ENCODE measurements at regions not wholly inside any gene's neighbourhood (a gene's known extent, or its start where the extent isn't known, plus 50 kb on each side); places are given as distances from the start of the nearest gene placed in this dataset.
A peak's percentile ranks its signal among the peaks of the same experiment; 100 is the strongest.

DNA sequence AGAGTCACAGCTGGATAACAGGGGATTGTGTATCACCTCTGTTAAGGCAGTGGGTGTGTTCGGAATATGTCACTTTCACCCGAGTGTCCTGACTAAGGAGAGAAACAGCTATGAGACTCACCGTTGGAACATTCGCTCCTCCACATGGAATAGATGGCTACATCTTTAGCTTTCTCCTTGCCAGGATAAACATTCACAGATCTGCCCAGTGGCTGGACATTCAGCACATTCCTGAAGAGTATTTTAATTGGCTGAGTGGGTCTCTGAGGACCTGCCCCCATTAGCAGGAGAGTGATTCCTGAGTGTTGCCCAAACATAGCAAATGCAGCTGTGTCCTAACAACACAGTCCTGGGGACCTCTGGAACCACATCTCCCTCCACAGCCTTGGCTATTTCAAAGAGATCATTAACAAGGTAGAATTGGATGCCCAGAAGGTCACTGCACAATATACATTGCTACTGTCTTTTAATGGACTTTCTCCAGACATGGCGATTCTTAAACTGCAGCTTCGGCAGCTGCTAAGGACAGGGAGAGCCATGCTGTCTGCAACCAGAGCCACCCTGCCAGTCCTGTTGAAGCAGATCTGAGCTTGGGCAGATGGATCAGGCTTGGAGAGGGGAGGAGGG is 435.0 kb upstream of the CADM1 start:
- DNase-seq: no peak

DNA sequence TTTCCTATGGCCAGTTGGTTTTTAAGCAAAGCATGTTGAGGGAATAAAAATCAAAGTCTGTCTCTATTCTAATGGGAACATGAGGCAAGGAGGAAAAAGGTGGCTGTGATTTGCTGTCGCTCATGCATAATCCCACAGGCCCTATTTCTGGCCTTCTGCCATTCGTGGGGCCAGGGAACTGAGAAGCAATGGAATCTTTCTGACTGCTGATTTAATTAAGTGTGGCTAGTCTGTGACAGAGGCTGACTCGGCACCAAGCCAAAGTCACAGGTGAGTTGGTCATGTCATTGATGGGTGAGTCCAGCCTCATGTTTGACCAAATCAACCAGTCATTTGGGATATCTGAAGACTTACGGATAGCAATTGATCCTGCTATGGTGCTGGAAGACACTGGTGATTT is 429.3 kb upstream of the CADM1 start:
- no peak for DNase-seq

DNA sequence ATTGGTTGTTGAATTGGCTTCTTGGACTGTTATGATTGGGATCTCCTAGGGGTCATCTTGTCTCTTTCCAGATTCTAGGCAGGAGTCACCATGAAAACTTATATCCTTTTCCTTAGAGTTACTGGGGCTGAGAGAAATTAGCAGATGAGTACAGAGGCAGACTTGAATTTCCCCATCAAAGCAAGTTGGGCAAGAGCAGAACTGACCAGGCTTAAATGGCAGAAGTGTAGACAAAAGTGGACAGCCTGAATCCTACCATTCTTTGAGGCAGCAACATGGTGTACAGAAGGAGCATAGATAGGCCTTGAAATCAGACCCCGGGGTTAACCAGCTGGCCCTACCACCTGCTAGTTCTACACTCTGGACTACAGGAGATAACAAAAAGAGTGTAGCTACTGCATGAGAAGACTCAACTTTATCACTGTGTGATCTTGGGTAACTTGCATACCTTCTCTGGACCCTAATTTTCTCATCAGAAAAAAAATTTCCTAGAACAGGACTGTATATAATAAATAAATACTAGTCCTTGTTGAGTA is 427.4 kb upstream of the CADM1 start:
- DNase-seq: no peak

DNA sequence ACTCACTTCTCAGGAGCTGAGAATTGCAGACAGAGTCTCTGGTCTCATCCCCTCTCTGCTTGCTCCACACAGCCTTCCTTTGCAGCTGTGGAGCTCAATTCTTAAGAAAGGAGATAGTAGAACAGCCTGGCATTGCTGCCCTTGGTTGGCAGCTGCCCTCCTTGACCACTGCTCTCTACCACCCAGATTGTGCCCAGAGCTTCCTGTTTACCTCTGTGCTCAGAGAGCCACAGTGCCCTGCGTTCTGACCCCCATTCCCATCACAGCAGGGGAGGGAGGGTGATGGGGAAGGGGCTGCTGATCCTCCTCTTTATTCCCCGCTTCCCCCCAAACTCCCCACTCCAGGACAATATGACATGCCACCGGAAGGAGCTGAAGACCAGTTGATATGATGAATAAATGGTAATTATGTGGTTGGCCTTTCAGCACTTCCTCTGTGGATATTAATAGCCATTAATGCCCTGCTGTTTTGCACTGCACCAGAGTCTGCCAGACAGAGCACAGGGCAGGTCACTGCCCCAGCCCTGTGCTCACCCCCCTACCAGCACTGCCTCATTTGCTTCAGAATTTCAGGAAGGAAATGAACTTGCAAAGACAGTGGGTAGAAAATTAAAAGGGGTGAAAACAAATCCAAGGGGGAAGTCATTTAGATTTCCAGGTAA is 426.8 kb upstream of the CADM1 start:
- DNase-seq: peak; percentile 2

DNA sequence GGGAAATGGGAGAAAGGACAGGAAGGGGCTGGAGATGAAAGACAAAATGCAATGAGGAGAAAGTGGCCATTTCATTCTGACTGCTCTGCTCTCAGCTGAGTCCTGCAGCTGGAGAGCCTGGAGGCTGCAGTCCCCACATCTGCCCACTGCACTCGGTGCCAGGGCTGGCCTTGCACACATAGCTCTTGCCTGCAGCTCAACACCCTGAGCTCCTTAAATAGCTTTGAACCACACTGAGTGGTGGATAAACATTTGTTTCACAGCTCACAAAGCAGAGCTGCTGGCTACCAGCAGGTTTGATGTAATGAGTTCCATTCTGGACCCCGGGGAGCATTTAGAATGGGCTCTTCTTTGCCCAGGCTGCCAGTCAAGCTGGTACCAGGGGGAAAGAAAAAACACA is 426.1 kb upstream of the CADM1 start:
- no peak for DNase-seq

DNA sequence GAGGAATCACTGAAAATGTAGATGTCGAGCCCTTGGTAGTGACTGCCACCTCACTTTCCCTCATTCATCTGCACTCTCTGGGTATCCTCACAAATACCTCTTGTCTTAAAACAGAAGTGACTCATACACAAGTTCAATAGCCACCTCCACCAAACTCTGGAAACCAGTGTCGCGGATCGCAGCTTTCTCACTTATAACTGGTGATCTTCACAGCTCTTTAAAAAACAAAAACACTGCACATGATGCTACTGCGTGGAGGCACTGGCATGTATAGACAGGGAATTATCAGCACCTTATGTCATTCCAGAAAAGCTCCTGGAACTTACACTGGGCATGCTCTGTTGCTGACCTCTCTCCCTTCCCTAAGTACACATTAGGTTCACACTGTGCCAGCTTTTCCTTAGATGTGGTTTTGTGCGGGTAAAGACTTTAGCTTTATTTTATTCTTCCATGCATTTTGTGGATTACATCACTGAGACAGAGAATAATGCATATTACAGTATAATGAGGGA is 425.5 kb upstream of the CADM1 start:
- no peak for DNase-seq

DNA sequence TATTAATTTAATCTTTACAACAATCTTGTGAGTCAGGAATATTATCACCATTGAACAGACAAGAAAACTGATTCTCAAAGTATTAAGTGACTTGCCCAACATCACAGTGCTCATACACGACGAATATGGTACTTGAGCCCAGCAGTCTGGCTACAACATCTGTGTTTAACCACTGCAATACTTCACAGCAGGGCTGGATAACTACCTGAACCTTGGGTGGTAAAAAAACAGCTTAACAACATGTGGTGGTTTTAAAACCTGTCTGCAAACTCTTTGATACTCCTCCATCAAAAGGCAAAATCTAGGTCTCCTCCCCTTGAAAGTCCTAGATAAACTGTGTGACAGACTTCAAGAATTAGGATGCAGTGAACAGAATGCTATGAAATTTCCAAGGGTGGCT is 424.6 kb upstream of the CADM1 start:
- DNase-seq: no peak

DNA sequence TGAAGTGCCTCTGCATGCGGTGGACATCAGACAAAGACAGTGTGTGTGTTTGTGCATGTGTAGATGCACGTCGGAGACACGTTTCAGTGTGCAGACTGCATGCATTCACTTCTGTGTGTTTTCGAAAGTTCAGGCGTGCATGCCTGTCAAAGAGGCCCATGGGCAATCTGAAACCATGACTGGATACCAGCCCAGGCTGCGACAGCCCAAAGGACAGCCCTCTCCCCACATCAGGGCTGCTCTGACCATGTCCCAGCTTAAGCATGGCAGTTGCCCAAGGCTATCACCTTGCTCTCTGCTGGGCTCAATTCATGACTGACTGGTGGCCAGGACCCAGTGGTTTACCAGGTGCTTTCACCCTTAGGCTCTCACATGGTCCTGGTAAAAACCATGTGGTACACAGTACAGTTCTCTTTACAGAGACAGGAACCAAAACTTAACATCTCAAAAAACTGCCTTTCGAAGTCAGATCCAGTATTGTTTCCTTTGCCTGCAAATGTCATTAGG is 423.7 kb upstream of the CADM1 start:
- no peak for DNase-seq

DNA sequence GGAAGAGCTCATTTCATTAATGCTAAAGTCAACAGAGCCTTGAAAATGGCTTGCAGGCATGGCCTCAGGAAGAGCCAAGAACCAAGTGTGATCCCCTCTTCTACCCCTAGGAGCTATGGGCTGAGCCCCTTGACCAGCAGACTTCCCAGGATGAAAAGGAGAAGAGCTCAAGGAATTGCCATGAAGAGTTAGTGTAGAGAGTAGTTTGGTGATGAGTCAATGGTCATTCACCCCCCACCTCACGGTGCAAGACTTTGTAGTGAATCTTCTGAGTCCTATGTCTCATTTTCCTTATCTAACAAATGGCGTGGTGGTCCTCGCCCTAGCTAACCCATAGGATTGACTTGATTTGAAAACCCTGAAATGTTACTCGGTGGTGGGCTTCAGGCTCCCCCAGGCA is 422.4 kb upstream of the CADM1 start:
- no peak for DNase-seq

DNA sequence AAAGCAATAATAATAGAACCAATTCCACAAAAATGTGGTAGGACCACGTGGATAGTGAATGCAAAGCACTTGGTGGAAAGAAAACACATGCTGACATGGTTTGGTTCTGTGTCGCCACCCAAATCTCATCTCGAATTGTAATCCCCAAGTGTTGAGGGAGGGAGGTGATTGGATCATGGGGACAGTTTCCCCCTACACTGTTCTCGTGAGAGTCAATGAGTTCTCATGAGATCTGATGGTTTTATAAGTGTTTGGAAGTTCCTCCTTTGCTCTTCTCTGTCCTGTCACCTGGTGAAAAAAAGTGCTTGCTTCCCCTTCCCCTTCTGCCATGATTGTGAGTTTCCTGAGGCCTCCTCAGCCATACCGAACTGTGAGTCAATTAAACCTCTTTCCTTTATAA is 421.9 kb upstream of the CADM1 start:
- no peak for DNase-seq

DNA sequence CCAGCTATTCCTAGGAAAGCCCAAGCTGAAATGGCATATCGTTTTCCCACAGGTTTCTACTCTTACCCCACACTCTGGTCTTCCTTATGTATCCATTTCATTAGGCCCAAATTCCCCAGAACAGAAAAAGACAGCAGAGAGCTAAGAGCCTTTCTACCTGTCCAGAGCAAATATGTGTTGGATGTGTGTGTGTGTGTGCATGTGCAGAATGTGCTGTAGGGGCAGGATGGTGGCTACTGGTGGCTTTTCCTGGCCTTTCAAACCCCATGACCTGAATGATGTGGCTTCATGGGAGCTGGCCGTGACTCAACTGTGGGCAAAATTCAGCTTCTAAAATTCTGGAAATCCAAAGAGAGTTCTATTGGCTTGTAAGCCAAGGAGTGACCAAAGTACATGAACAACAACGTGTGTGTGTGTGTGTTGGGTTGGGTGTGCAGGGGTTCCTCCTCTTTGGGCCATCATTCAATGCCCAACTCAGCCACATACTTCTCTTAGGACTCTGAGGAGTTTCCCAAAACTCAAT is 421.4 kb upstream of the CADM1 start:
- no peak for DNase-seq

DNA sequence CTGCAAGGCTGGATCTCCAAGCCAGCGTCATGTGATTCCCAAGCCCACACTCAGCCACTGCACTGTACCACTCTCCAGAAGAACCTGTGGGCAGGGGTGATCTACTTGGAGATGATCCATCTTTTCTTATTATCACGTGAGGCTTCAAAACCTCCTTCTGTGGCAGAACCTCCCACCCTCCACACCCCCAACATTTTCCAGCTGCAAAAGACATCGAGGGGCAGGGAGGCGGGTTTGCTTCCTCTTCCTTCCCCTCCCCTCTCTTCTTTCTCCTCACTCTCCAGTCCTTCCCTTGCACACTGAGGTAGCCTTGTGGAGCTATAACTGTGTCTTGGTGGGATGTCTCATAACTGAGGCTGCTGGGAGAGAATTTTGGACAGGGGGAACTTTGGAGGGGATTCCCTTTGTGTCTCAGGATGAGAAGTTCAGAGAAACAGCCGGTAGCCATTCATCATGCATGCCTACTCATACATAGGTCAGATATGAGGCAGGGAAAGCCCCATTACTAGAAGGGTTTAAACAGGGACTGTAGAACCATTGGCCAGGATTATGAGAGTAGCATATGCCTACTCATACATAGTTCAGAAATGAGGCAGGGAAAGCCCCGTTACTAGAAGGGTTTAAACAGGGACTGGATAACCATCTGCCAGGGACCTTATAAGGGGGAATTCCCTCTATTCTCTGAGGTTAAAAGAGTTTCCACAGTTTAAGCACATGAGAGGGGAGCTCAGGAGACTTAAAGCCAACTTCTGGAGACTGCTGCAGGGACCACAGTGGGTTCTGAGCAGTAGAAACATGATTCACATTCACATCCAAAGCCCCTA is 420.7 kb upstream of the CADM1 start:
- DNase-seq: no peak

DNA sequence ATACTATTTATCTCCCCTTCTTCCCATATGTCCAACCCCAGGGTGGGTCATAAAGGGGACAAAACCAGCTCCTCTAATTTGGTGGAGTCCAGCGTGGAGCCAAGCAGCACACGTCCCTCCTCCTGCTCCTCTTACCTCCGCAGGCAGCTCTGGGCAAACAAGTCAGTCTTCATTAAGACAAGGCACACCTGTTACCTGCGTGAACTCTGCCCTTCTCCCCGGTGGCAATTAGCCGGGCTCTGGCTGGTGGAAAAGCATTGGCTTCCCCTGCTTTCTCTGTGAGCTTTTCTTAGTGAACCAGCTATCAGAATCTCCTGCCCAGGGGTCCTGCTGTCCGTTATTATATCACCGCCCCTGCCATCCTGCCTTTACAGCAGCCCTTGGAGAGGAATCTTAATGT is 418.7 kb upstream of the CADM1 start:
- DNase-seq: no peak

DNA sequence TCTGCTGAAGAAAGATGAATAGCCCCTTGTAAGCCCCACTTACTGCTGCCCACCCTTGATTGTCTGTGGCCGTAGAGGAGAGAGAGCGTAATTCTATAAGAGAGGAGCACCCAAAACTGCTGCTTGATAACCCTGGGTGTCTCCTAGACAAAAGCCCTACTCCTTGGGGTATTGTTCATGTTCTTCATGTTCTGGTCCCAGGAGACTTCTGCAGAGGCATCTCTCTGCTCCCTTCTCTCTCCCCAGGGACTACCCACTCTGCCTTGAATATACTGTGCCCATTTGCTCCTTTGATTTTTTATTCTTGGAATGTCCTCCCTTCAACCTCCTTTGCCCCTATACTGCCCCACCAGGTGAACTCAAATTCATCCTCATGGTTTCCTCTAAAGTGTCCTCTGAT is 417.8 kb upstream of the CADM1 start:
- DNase-seq: no peak

DNA sequence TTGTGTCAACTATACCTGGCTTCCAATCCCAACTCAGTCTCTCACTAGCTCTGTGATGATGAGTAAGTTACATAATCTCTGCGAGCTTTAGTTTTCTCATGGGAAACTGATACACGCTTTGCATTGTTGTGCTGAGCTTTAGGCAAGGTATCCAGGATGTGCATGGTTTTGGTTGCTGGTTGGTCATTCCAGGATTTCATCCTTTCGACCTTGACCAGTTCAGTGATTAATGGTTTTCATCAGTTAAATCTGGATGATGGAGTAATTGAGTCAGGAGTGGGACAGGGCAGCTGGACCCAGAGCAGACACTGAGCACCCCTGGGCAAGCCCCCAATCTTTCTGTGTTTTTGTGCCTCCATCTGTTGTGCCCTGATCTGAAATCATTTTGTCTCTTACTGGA is 417.3 kb upstream of the CADM1 start:
- DNase-seq: no peak

DNA sequence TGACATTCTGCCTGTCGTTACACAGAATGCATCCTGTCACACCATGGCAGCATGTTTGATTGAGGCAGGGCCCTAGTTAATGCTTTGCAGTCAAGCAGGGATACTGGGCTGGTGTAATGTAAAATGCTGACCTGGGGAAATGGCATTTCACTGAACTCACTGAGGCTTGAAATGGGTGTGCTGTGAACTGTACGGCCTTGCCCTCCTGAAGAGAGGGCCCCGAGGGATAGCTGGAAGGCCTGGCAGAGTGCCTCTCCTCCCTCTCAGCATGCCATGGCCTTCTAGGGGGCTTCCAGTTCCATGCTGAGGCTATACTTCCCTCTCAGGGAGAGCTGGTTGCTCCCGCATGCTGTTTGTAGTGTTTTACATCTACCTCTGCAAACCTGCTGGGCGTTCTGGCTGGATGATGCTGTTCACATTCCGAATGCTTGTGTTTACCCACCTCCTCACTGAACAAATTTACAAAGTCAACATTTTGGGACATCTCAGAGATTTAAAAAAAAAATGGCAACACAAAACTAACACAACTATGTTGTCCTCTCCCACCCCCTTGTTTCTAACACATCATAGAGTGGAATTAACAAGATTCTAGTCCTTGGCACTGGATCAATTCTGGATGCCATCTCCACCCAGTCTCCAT is 416.7 kb upstream of the CADM1 start:
- DNase-seq: no peak

DNA sequence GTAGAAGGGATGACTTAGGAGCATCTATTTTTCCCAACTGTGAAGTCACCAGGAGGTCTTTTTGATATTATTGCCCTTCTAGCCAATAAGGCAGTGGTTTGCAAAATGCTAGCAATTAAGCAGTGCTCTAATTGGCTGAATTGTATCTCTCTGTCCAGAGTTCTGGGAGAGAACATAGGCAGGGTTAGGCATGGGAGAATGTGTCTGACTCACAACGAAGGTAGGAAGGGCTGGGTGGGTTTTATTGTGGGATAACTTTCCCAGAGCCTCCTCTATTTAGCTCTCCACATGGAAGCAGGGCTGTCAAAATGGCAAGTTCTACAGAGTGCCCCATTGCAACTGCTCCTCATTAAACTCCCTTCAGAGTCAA is 415.9 kb upstream of the CADM1 start:
- no peak for DNase-seq

DNA sequence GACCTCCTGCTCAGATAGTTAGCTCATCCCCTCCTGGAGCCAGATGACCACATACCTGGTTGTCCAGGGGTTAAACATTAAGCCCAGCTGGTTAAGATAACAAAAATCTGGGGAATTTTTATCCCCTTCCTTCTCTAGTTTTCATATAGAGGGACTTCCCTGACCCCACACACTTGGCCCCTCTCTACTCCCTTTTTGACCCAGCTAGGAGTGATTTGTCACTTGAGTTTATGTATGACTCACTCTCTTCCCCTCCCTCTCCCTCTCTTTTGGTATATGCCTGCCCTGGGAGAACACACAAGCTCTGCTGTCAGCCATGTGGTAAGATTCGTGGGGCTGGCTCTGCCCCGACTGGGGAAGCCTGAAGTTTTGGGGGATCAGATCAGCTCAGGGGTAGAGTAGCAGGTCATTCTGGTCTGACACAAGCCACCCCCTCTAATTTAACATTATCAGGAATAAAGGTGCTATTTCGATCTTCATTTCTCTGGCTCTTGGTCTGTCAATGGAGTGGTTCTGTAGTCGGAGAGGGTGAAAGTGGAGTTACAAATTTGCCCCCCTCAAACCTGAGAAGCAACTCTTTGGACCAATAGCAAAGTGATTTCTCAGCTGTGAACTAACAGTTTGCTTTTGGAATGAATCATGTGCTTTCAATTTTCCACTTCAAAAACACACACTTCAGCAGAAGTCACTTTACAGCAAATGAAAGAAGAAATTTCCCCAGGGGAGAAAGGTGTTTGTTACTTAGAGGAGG is 415.3 kb upstream of the CADM1 start:
- DNase-seq: no peak

DNA sequence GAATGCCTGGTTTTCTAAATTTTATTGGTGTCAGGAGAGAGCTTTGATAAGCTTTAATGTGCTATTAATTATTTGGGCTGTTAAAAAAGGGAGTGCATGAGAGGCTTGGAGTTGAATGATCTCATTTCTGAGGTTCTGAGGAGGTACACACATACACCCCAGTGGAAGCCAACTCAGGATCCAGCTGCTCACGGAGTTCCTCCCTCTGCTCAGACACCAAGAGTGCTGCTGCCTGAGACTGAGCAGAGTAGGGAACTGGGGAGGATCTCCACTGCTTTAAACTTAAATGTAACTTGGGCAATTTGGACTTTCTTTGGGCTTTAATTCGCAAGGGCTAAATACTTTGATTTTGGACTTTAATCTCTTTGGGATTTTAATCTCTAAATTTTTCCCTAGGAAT is 414.4 kb upstream of the CADM1 start:
- no peak for DNase-seq

DNA sequence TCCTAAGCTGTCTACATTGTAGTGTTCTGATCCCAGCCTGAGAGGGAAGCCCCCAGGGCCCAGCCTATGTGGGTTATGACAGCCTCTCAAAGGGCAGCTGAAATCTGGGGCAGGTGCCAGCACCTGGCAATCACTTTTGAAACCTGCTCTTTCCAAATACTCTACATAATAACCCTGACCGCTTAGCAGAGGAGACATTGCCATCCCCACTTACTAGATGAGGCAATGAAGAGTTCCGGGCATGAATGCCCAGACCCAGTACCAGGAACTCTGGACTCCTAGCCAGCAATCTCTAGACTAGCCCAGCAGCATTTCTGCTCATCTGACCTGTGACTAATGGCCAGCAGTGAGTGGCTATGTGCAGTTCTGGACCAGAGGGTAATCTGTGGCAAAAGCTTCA is 412.4 kb upstream of the CADM1 start:
- DNase-seq: no peak

DNA sequence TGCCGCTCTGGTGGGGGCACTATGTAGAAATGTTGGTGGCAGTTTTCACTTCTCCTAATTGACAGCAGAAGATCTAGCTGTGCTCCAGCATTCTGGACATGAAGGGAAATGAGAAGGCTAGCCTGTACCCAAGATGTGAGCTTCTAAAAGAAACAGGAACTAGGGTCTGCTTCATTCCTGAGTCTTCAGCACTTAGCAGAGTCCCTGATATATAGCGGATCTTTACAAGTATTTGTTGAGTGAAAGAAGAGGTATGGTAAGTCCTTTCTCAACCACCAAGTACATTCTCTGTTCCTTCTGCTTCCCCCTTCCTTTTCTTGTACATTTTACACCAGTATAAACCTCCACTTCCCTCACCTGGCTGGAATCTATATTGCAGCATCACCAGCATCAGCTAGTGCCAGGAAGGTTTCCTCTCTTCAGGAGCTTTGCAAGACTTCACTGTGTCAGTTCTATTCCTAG is 408.3 kb upstream of the CADM1 start:
- no peak for DNase-seq

All from hematopoietic multipotent progenitor cell treated with erythropoietin and hydrocortisone succinate and interleukin-3 and kit ligand, for 6 days (in vitro differentiated cells).